BLaER1 (cell line): ENCODE measurements at regions not wholly inside any gene's neighbourhood (a gene's known extent, or its start where the extent isn't known, plus 50 kb on each side); places are given as distances from the start of the nearest gene placed in this dataset.
"Not testable (repeated sequence)": the region's sequence is repeated elsewhere in the genome, so short reads cannot be mapped to it uniquely, and the experiment has no call there.

ENCODE experiments used
- H3K27ac ChIP-seq: shearing (Covaris generic); formaldehyde crosslinking; 2 replicates; pipeline ENCODE4 v1.8.1; 2022
- H3K27me3 ChIP-seq: shearing (Covaris generic); formaldehyde crosslinking; 2 replicates; pipeline ENCODE4 v1.8.1; 2022
- H3K36me3 ChIP-seq: shearing (Covaris generic); formaldehyde crosslinking; 2 replicates; pipeline ENCODE4 v1.8.1; 2022
- H3K4me1 ChIP-seq: shearing (Covaris generic); formaldehyde crosslinking; 2 replicates; pipeline ENCODE4 v1.8.1; 2022
- H3K4me2 ChIP-seq: shearing (Covaris generic); formaldehyde crosslinking; 2 replicates; pipeline ENCODE4 v1.8.1; 2022
- H3K4me3 ChIP-seq: shearing (Covaris generic); formaldehyde crosslinking; 2 replicates; pipeline ENCODE4 v1.8.1; 2022
- H3K9ac ChIP-seq: shearing (Covaris generic); formaldehyde crosslinking; 2 replicates; pipeline ENCODE4 v1.8.1; 2022
- H3K9me3 ChIP-seq: shearing (Covaris generic); formaldehyde crosslinking; 2 replicates; pipeline ENCODE4 v1.8.1; 2022
- H4K20me1 ChIP-seq: shearing (Covaris generic); formaldehyde crosslinking; 2 replicates; pipeline ENCODE4 v1.8.1; 2022
- Cebpa-rat ChIP-seq: shearing (Covaris generic); IDR thresholded peaks from 2 replicates; pipeline ENCODE4 v1.8.1; 2022

GRCh38 chr3:147161833-147162232, 244.5 kb downstream of the ZIC4 start:
- Histone ChIP-seq H3K27ac (no peak overlapping the region), H3K4me1 (peaks cover 12% of the 10 kb centered on the region), H3K4me3 (no peak overlapping the region), H3K27me3 (no peaks in the 10 kb centered on the region), H3K9ac (no peak overlapping the region), H3K36me3 (no peaks in the 10 kb centered on the region), H3K4me2 (no peak overlapping the region; the same call in 1 of the 2 replicates), H4K20me1 (no peaks in the 10 kb centered on the region), H3K9me3 (0 out of 2 replicates have a peak, but pooled peaks cover 4% of the 10 kb centered on the region)
- no peak for TF ChIP-seq Cebpa-rat

- H3K27ac ChIP-seq: no peak overlapping the region
- H3K9me3 ChIP-seq: 0 out of 2 replicates have a peak, but pooled peaks cover 4% of the 10 kb centered on the region
- H3K4me3 ChIP-seq: no peak overlapping the region
- no peak for TF ChIP-seq Cebpa-rat
- no peaks in the 10 kb centered on the region for H3K27me3 ChIP-seq
- H4K20me1 ChIP-seq: no peaks in the 10 kb centered on the region
- no peak overlapping the region for H3K9ac ChIP-seq
- peaks cover 12% of the 10 kb centered on the region for H3K4me1 ChIP-seq
- no peak overlapping the region for H3K4me2 ChIP-seq
- H3K36me3 ChIP-seq: no peaks in the 10 kb centered on the region
Observed at GRCh38 chr3:147160984-147161383, 245.4 kb downstream of the ZIC4 start.

- Histone ChIP-seq H3K4me3 (no peak overlapping the region), H3K9ac (no peak overlapping the region), H3K36me3 (no peaks in the 10 kb centered on the region), H3K4me1 (peaks cover 12% of the 10 kb centered on the region), H3K4me2 (peak overlapping the region; percentile 21; the same call in 1 of the 2 replicates), H4K20me1 (no peaks in the 10 kb centered on the region), H3K27ac (no peak overlapping the region), H3K27me3 (no peaks in the 10 kb centered on the region), H3K9me3 (peaks cover 12% of the 10 kb centered on the region)
- no peak for TF ChIP-seq Cebpa-rat
Observed at GRCh38 chr3:147159141-147159540, 247.2 kb downstream of the ZIC4 start.

- H3K4me1 ChIP-seq: peaks cover 12% of the 10 kb centered on the region
- H3K9ac ChIP-seq: no peak overlapping the region
- no peak overlapping the region for H3K4me2 ChIP-seq
- H3K9me3 ChIP-seq: peaks cover 19% of the 10 kb centered on the region
- no peaks in the 10 kb centered on the region for H3K27me3 ChIP-seq
- H3K27ac ChIP-seq: no peak overlapping the region
- H3K4me3 ChIP-seq: no peak overlapping the region
- no peaks in the 10 kb centered on the region for H3K36me3 ChIP-seq
- H4K20me1 ChIP-seq: no peaks in the 10 kb centered on the region
- TF ChIP-seq Cebpa-rat: no peak
Observed at GRCh38 chr3:147157631-147158030, 248.7 kb downstream of the ZIC4 start.

- not testable (repeated sequence) for H3K36me3 ChIP-seq, H3K9ac ChIP-seq, H3K27ac ChIP-seq, H3K27me3 ChIP-seq, H3K4me3 ChIP-seq, H3K4me2 ChIP-seq, H4K20me1 ChIP-seq
- Histone ChIP-seq H3K9me3 (peaks cover 19% of the 10 kb centered on the region), H3K4me1 (peaks cover 12% of the 10 kb centered on the region)
Observed at GRCh38 chr3:147154988-147155387, 251.4 kb downstream of the ZIC4 start.

- Histone ChIP-seq H3K4me3 (no peak overlapping the region), H3K9ac (no peak overlapping the region), H3K27ac (no peak overlapping the region), H3K4me2 (no peak overlapping the region), H3K9me3 (peaks cover 15% of the 10 kb centered on the region), H3K4me1 (peaks cover 8% of the 10 kb centered on the region), H4K20me1 (no peaks in the 10 kb centered on the region), H3K27me3 (no peaks in the 10 kb centered on the region), H3K36me3 (no peaks in the 10 kb centered on the region)
- no peak for TF ChIP-seq Cebpa-rat
Observed at GRCh38 chr3:147153830-147154539, 252.4 kb downstream of the ZIC4 start.

DNA sequence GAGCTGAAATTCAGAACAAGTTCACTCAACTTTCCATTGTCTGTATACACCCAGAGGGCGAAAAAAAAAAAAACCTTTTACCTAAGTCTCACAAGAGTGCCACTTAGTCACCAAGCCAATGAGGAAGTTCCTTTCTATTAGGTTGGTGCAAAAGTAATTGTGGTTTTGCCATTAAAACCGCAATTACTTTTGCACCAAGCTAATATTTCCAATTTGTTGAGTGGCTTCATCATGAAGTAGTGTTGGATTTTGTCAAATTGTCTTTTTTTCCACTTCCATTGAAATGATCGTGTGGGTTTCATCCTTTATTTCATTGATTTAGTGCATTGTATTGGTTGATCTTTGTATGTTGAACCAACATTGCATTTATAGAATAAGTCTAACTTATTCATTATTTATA, 253.9 kb downstream of the ZIC4 start:
- no peaks in the 10 kb centered on the region for H3K4me1 ChIP-seq
- H3K4me3 ChIP-seq: no peak overlapping the region
- no peaks in the 10 kb centered on the region for H3K27me3 ChIP-seq
- TF ChIP-seq Cebpa-rat: no peak
- H4K20me1 ChIP-seq: no peaks in the 10 kb centered on the region
- H3K27ac ChIP-seq: no peak overlapping the region
- no peaks in the 10 kb centered on the region for H3K36me3 ChIP-seq
- no peak overlapping the region for H3K4me2 ChIP-seq
- H3K9me3 ChIP-seq: peaks cover 15% of the 10 kb centered on the region
- no peak overlapping the region for H3K9ac ChIP-seq

DNA sequence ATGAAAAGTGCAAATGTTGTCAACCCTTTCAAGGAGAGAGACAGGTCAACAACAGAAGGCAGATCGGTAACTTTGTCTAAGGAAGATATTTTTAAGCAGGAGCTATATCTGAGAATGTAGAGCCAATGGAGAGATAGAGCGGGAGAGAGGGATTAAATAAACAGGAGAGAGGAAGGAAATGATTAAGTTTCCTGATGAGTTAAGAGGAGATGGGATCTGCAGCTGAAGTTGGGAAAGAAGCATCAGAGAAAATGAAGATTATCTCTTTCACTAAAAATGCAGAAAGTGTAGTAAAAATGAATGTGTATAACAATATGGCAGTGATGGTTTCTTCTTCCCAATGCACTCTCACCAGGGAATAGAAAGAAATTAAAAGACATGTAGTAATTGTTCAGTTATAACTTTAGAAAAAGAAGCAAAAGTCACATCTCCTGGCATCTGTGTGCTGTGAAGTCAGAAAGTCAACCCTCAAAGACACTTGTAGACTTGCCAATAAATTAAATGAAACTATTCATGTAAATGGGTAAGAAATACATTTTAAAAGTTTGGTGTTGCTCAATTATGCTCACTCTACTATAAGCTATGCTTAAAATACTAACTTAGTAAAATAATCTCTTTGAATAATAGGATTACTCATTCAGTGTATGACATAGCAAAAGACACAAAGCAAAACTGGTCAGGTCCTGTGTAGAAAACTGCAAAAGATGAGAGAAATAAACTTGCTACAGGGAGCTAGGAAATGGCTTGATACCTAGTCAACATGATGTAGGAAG, 264.6 kb downstream of the ZIC4 start:
- no peak overlapping the region for H3K27ac ChIP-seq
- H3K27me3 ChIP-seq: no peaks in the 10 kb centered on the region
- H3K4me3 ChIP-seq: no peak overlapping the region
- no peak for TF ChIP-seq Cebpa-rat
- no peak overlapping the region for H3K9ac ChIP-seq
- no peaks in the 10 kb centered on the region for H3K36me3 ChIP-seq
- no peaks in the 10 kb centered on the region for H3K4me1 ChIP-seq
- H3K4me2 ChIP-seq: no peak overlapping the region
- no peaks in the 10 kb centered on the region for H3K9me3 ChIP-seq
- H4K20me1 ChIP-seq: no peaks in the 10 kb centered on the region

DNA sequence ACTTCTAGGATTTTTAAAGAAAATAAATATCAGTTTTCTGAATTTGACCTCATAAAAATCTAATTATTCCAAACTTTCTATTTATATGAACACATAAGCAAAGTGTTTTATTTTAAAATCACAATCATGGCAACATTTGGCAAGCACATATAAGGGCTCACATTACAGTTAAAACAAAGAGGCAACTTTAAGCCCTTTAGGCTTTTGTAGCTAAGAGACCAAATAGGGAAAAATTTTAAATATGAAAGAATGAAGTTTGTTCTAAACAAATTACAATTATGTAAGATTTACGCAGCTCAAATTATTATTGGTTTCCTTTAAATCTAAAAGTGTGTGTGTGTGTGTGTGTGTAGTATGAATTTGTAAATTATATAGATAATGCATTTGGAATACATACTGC, 267.0 kb downstream of the ZIC4 start:
- H4K20me1 ChIP-seq: no peaks in the 10 kb centered on the region
- no peak for TF ChIP-seq Cebpa-rat
- H3K4me3 ChIP-seq: no peak overlapping the region
- H3K4me1 ChIP-seq: no peaks in the 10 kb centered on the region
- H3K27me3 ChIP-seq: no peaks in the 10 kb centered on the region
- no peak overlapping the region for H3K4me2 ChIP-seq
- H3K9ac ChIP-seq: no peak overlapping the region
- H3K9me3 ChIP-seq: 0 out of 2 replicates have a peak, but pooled peaks cover 5% of the 10 kb centered on the region
- no peaks in the 10 kb centered on the region for H3K36me3 ChIP-seq
- no peak overlapping the region for H3K27ac ChIP-seq

DNA sequence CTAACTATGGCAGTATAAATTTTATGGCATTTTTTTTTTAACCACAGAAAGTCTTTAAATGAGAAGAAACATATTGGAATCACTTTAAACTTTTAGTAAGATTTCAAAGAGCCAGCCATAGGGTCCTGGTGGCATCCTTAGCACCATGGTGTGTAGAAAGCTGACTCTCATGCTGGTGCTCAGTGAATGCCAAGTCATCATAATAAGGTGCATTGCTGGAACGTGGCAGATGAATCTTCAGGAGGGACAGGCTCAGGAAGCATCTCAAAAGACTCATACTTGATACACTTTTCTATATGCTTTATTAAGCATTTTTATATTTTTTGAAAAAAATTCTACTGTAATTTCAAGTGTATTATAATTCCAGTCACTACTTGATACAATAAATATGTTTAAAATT, 274.2 kb downstream of the ZIC4 start:
- no peak overlapping the region for H3K27ac ChIP-seq
- 0 out of 2 replicates have a peak, but pooled peaks cover 5% of the 10 kb centered on the region for H3K9me3 ChIP-seq
- H3K27me3 ChIP-seq: no peaks in the 10 kb centered on the region
- H3K9ac ChIP-seq: no peak overlapping the region
- H3K4me1 ChIP-seq: no peaks in the 10 kb centered on the region
- no peak for TF ChIP-seq Cebpa-rat
- no peak overlapping the region for H3K4me2 ChIP-seq
- no peaks in the 10 kb centered on the region for H4K20me1 ChIP-seq
- no peak overlapping the region for H3K4me3 ChIP-seq
- H3K36me3 ChIP-seq: no peaks in the 10 kb centered on the region
